Transverse colon (tissue), 3 donors: ENCODE measurements at regions not wholly inside any gene's neighbourhood (a gene's known extent, or its start where the extent isn't known, plus 50 kb on each side); places are given as distances from the start of the nearest gene placed in this dataset.

ENCODE experiments used
- CTCF ChIP-seq, 5 experiments: fragments of 200-600 bp in 3 of 5; fragments of 450-650 bp in 2 of 5; sonication (generic) in 3 of 5; IDR thresholded peaks; 1 replicate in 2 of 5; 2 replicates in 3 of 5; pipeline ENCODE4 v1.5.1; 2016 to 2017; ENCODE audit warnings: antibody characterized with exemption in 5 of 5, inconsistent platforms in 3 of 5, mild to moderate bottlenecking in 2 of 5, moderate library complexity in 1 of 5
- EP300 ChIP-seq: sonication (generic); formaldehyde crosslinking; IDR thresholded peaks from one replicate; pipeline ENCODE4 v1.6.1; 2017; ENCODE audit warnings: antibody characterized with exemption, low read depth

GRCh38 chr20:48454671-48455490, 372.9 kb downstream of the PREX1 start:
- TF ChIP-seq CTCF (IDR thresholded peaks at IDR 0.05) (no peak), EP300 (no peak)
